H1 (cell line): ENCODE measurements at regions not wholly inside any gene's neighbourhood (a gene's known extent, or its start where the extent isn't known, plus 50 kb on each side); places are given as distances from the start of the nearest gene placed in this dataset.

Source experiments
- CTCF ChIA-PET: fragments of 300-600 bp; sonication (Branson Sonifier 250); formaldehyde crosslinking; loops from one replicate; lab custom pipeline; 2021; ENCODE audit not compliant: partially characterized antibody; lab: Charles Lee
- POLR2A ChIA-PET: fragments of 300-600 bp; sonication (Branson Sonifier 250); formaldehyde crosslinking; loops from one replicate; lab custom pipeline; 2021; ENCODE audit warnings: inconsistent platforms; ENCODE audit not compliant: partially characterized antibody; lab: Charles Lee
- DNase-seq, 2 experiments: peaks; one replicate each; pipeline versions ENCODE4 v3.0.0 to v3.0.0-alpha.2; 2010 to 2022; ENCODE audit warnings: low spot score in 2 of 2, low read depth in 1 of 2, mixed read lengths in 1 of 2
- FAIRE-seq: peaks from 2 replicates; lab custom pipeline; 2011; peaks lifted over from hg19 to GRCh38; lab: Jason Lieb, UNC
- H2AFZ ChIP-seq: 2 replicates; pipeline ENCODE4 v1.8.1; 2012; ENCODE audit warnings: low read length, inconsistent platforms
- H2AK5ac ChIP-seq: 2 replicates; pipeline ENCODE4 v1.6.1; 2013; ENCODE audit warnings: low read depth, low read length
- H2BK120ac ChIP-seq: replicated peaks from 2 replicates; pipeline ENCODE3; 2013; ENCODE audit warnings: low read depth, low read length, inconsistent platforms
- H2BK12ac ChIP-seq: 2 replicates; pipeline ENCODE4 v1.6.1; 2013; ENCODE audit warnings: low read depth, low read length
- H2BK15ac ChIP-seq: 2 replicates; pipeline ENCODE4 v1.6.1; 2013; ENCODE audit warnings: low read length
- H2BK20ac ChIP-seq: 2 replicates; pipeline ENCODE4 v1.6.1; 2013; ENCODE audit warnings: low read length
- H2BK5ac ChIP-seq: 2 replicates; pipeline ENCODE4 v1.6.1; 2013; ENCODE audit warnings: low read depth, low read length
- H3K14ac ChIP-seq: 2 replicates; pipeline ENCODE4 v1.6.1; 2013; ENCODE audit warnings: inconsistent platforms; ENCODE audit not compliant: insufficient read length
- H3K18ac ChIP-seq: 2 replicates; pipeline ENCODE4 v1.6.1; 2013; ENCODE audit warnings: low read length; ENCODE audit errors: extremely low read depth
- H3K23ac ChIP-seq: 2 replicates; pipeline ENCODE4 v1.6.1; 2013; ENCODE audit warnings: inconsistent platforms; ENCODE audit not compliant: insufficient read length
- H3K23me2 ChIP-seq: 2 replicates; pipeline ENCODE4 v1.6.1; 2013; ENCODE audit warnings: low read depth, low read length
- H3K27ac ChIP-seq: 2 replicates; pipeline ENCODE4 v1.6.1; 2011; ENCODE audit warnings: low read depth, low read length, inconsistent platforms
- H3K27me3 ChIP-seq, 4 experiments: replicated peaks in 1 of 4; 1 replicate in 1 of 4; 2 replicates in 3 of 4; pipeline versions ENCODE4 v1.6.1 to v1.8.1; 2011 to 2013; ENCODE audit warnings: low read length in 3 of 4, mild to moderate bottlenecking in 3 of 4, inconsistent platforms in 2 of 4, mixed read lengths in 2 of 4, moderate library complexity in 1 of 4; ENCODE audit not compliant: control insufficient read depth in 3 of 4, insufficient read depth in 3 of 4; ENCODE audit errors: extremely low read depth in 1 of 4
- H3K36me3 ChIP-seq, 4 experiments: 2 replicates each; pipeline versions ENCODE4 v1.6.1 to v1.8.1; 2011 to 2013; ENCODE audit warnings: mild to moderate bottlenecking in 4 of 4, low read length in 3 of 4, moderate library complexity in 2 of 4, control low read depth in 1 of 4, inconsistent platforms in 1 of 4; ENCODE audit not compliant: insufficient read depth in 4 of 4, control insufficient read depth in 2 of 4
- H3K4ac ChIP-seq: replicated peaks from 2 replicates; pipeline ENCODE3; 2013; ENCODE audit warnings: low read length, low read depth, mixed read lengths, inconsistent platforms; ENCODE audit not compliant: insufficient read length
- H3K4me1 ChIP-seq, 4 experiments: replicated peaks in 1 of 4; 1 replicate in 1 of 4; 2 replicates in 3 of 4; pipeline versions ENCODE4 v1.6.1 to v1.8.1; 2011 to 2013; ENCODE audit warnings: low read length in 3 of 4, inconsistent platforms in 2 of 4, mixed read lengths in 1 of 4; ENCODE audit not compliant: insufficient read depth in 4 of 4, control insufficient read depth in 3 of 4
- H3K4me2 ChIP-seq, 2 experiments: 2 replicates each; pipeline versions ENCODE4 v1.6.1 to v1.8.1; 2011 to 2013; ENCODE audit warnings: low read depth in 2 of 2, low read length in 2 of 2, control low read depth in 1 of 2, inconsistent platforms in 1 of 2, mild to moderate bottlenecking in 1 of 2; ENCODE audit not compliant: insufficient read depth in 1 of 2
- H3K4me3 ChIP-seq, 4 experiments: fragments of 200-600, 300-600 bp in 1 of 4; sonication (generic), shearing (Covaris generic), sonication (Bioruptor Twin) in 1 of 4; 2 replicates each; pipeline versions ENCODE4 v1.5.1 to v1.8.1; 2011 to 2016; ENCODE audit warnings: low read length in 4 of 4, low read depth in 3 of 4, control low read depth in 2 of 4, inconsistent platforms in 2 of 4, mild to moderate bottlenecking in 2 of 4, mixed read lengths in 1 of 4, moderate library complexity in 1 of 4; ENCODE audit not compliant: insufficient read depth in 2 of 4; ENCODE audit errors: extremely low read depth in 1 of 4
- H3K56ac ChIP-seq: replicated peaks from 2 replicates; pipeline ENCODE3; 2013; ENCODE audit warnings: low read depth, mild to moderate bottlenecking, mixed read lengths, low read length, inconsistent platforms; ENCODE audit not compliant: insufficient read length
- H3K79me1 ChIP-seq: 2 replicates; pipeline ENCODE4 v1.6.1; 2013; ENCODE audit warnings: low read depth, low read length, control low read depth
- H3K79me2 ChIP-seq, 2 experiments: 2 replicates each; pipeline versions ENCODE4 v1.6.1 to v1.8.1; 2012 to 2013; ENCODE audit warnings: low read length in 2 of 2, mild to moderate bottlenecking in 2 of 2, inconsistent platforms in 1 of 2; ENCODE audit not compliant: insufficient read depth in 2 of 2, control insufficient read depth in 1 of 2
- H3K9ac ChIP-seq, 4 experiments: replicated peaks in 1 of 4; 1 replicate in 1 of 4; 2 replicates in 3 of 4; pipeline versions ENCODE4 v1.6.1 to v1.8.1; 2011 to 2013; ENCODE audit warnings: low read depth in 3 of 4, low read length in 3 of 4, control low read depth in 2 of 4, mild to moderate bottlenecking in 2 of 4, moderate library complexity in 2 of 4, inconsistent platforms in 1 of 4; ENCODE audit errors: extremely low read depth in 1 of 4
- H3K9me3 ChIP-seq, 2 experiments: 2 replicates each; pipeline versions ENCODE4 v1.6.1 to v1.8.1; 2012 to 2013; ENCODE audit warnings: mild to moderate bottlenecking in 2 of 2, moderate library complexity in 2 of 2, control low read depth in 1 of 2, inconsistent platforms in 1 of 2, low read depth in 1 of 2, low read length in 1 of 2, mixed read lengths in 1 of 2; ENCODE audit not compliant: insufficient read depth in 2 of 2
- H4K20me1 ChIP-seq, 2 experiments: replicated peaks in 1 of 2; 2 replicates each; pipeline versions ENCODE3 to v1.8.1; 2011 to 2013; ENCODE audit warnings: inconsistent platforms in 2 of 2, low read length in 2 of 2, mild to moderate bottlenecking in 1 of 2; ENCODE audit not compliant: insufficient read depth in 2 of 2, control insufficient read depth in 1 of 2
- H4K5ac ChIP-seq: 2 replicates; pipeline ENCODE4 v1.6.1; 2013; ENCODE audit warnings: low read length, low read depth, mixed read lengths, inconsistent platforms; ENCODE audit not compliant: insufficient read length
- H4K8ac ChIP-seq: 2 replicates; pipeline ENCODE4 v1.8.0; 2013; ENCODE audit warnings: mild to moderate bottlenecking, moderate library complexity, low read length, inconsistent platforms; ENCODE audit not compliant: insufficient read depth; ENCODE audit errors: extremely low read depth
- H4K91ac ChIP-seq: replicated peaks from 2 replicates; pipeline ENCODE3; 2013; ENCODE audit warnings: low read length, mixed read lengths, inconsistent platforms; ENCODE audit not compliant: insufficient read length
- RAD21 ChIP-seq, 2 experiments: IDR thresholded peaks in 1 of 2; conservative IDR thresholded peaks in 1 of 2; 2 replicates each; pipeline ENCODE4 v1.6.1; 2011; ENCODE audit warnings: low read depth in 2 of 2, low read length in 2 of 2, improper control_type of control experiment in 1 of 2, inconsistent platforms in 1 of 2, mild to moderate bottlenecking in 1 of 2, moderate library complexity in 1 of 2
- WGBS, 2 experiments: shearing (Covaris generic) in 1 of 2; methylation state at CpG; one replicate each; pipeline versions ENCODE4 v1.1.6 to v1.1.7; 2013 to 2015; ENCODE audit warnings: low lambda C conversion rate in 2 of 2, mixed read lengths in 2 of 2, inconsistent platforms in 1 of 2, low coverage in 1 of 2, missing lambda C conversion rate in 1 of 2; ENCODE audit not compliant: insufficient replicate concordance in 2 of 2, insufficient coverage in 1 of 2, insufficient read length in 1 of 2; ENCODE audit errors: extremely low coverage in 1 of 2, missing lambda C conversion rate in 1 of 2; 5-methylcytosine and 5-hydroxymethylcytosine counted together

- POLR2A ChIA-PET = no interaction called here
- no peak for TF ChIP-seq RAD21 (IDR thresholded peaks at IDR 0.05 in 1 of 2, conservative IDR thresholded peaks at IDR 0.05 in 1 of 2; ENCODE audit: low read depth in 2 of 2, low read length in 2 of 2)
- H3K27ac ChIP-seq = no peak overlapping the region
These were observed 188.8 kb upstream of the NOCT start for GRCh38 chr4:138826754-138827153.

More at GRCh38 chr4:138826754-138827153, 188.8 kb upstream of the NOCT start:
- Histone ChIP-seq H4K5ac (no peak overlapping the region), H3K79me1 (no peaks in the 10 kb centered on the region), H3K23me2 (no peaks in the 10 kb centered on the region), H2AK5ac (no peak overlapping the region), H3K4me1 (no peaks in the 10 kb centered on the region), H3K36me3 (no peaks in the 10 kb centered on the region), H2BK15ac (no peak overlapping the region), H3K23ac (no peak overlapping the region), H2BK5ac (no peak overlapping the region), H3K9ac (no peak overlapping the region), H2BK120ac (no peak overlapping the region), H2BK12ac (no peak overlapping the region), H3K4me2 (no peak overlapping the region), H3K56ac (no peak overlapping the region), H3K79me2 (no peaks in the 10 kb centered on the region), H3K9me3 (no peaks in the 10 kb centered on the region), H3K14ac (no peak overlapping the region), H4K20me1 (no peaks in the 10 kb centered on the region), H3K27me3 (no peaks in the 10 kb centered on the region), H2AFZ (no peak overlapping the region), H3K18ac (no peak overlapping the region), H3K4ac (no peak overlapping the region), H3K4me3 (no peak overlapping the region), H4K91ac (no peak overlapping the region), H2BK20ac (no peak overlapping the region), H4K8ac (no peak overlapping the region)
- 87% methylated on average over 2 of the region's 2 CpGs; no CpG with 5 or more reads in 1 of the 2 experiments for WGBS, 2 experiments
- FAIRE-seq (no peak), DNase-seq (no peak)
- CTCF ChIA-PET = interaction anchor here (1.3 kb wide), 1 partner anchor 146 kb away, joined by 3 read pairs; no protein-coding TSS in a partner anchor
